G401 (cell line): ENCODE measurements at regions not wholly inside any gene's neighbourhood (a gene's known extent, or its start where the extent isn't known, plus 50 kb on each side); places are given as distances from the start of the nearest gene placed in this dataset.

ENCODE experiments used
- DNase-seq: peaks from one replicate; pipeline ENCODE4 v3.0.0-alpha.2; 2015; ENCODE audit warnings: low spot score
- in situ Hi-C: cut with HindIII; loops from 2 replicates; pipeline ENCODE4 v1.10.0; 2016; ENCODE audit warnings: low sequenced_read_pairs, mixed read lengths

DNA sequence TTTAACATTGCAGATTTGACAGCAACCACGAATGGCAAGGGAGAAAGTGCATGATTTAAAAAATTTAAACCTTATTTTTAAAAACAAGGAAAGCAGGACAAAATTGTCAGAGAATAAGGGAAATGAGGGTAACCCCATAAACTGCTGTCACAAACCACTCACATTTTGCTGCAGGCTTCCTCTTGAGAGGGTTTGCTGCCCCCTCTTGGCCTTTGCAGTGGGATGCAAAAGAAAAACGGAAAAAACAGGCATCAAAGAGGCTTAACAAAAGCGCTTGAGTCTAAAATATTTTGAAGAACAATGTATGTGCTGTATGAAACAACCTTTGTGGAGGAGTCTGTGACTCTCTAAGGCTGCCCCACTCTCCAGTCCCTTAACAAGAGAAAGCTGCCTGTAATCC is 91.6 kb downstream of the TMX3 start:
- in situ Hi-C loops = no loop called here
- peak; percentile 89 for DNase-seq

DNA sequence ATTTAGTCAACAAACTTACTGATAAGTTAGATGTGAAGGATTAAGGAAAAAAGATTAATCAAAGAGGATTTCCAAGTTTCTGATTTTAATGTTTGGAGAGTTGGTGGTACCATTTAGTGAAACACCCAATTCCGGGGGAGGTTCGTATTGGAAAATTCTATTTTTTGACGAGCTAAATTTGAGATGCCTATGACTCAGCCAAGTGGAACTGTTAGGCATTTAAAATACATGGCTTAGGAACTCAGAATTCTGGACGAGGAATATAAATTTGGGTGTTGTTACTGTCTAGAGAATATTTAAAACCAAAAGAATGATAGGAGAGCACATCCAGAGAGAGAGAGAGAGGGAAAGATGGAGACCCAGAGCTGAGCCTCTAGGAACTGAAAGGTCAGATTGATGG is 103.6 kb downstream of the TMX3 start:
- in situ Hi-C loops = no loop called here
- no peak for DNase-seq

DNA sequence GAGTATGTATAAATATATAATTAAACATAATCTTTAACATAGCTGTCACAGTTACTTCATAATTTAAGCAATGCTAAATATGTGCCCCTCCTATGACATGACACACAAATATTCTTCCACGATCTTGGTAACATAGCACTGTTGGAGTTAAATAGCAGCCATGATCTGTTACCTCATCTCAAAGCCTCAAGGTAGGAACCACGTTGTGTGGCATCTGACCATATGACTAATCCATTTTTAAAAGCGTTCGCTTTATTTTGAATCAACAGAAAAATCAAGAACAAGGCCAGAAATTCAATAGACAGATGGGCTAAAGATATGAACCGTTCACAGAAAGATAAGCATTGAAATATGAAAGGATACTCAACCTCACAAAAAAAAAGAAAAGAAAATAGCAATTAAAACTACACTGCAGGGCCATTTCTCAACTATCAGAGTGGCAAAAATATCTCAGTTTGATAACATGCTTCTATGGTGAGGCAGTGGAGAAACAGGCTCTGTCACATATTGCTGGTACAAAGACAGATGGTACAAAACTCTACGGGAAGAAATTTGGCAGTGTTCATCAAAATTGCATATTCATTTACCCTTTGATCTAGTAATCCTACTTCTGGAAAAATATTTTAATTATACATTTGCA is 105.9 kb downstream of the TMX3 start:
- DNase-seq = peak; percentile 94
- in situ Hi-C loops = no loop called here

- no peak for DNase-seq
- in situ Hi-C loops = no loop called here
Measured at GRCh38 chr18:68607852-68608251, 107.1 kb downstream of the TMX3 start.

DNA sequence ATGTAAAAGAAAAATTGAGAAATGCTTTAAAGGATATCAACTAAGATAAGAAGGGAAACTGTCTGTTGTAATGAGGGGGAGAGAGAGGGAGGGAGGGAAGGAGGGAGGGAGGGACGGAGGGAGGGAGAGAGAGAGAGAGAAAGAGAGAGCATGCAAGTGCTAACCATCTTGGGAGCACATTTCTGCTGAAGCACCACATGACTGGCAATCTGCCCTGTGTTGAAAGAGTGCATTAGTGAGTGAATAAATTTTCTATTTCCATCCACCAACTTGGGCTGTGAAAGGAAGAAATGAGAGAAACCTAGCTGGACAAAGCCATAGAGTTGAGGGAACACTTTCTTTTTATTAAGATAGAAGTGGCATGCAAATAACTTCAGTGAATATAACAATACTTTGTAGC is 110.7 kb downstream of the TMX3 start:
- in situ Hi-C loops = no loop called here

DNA sequence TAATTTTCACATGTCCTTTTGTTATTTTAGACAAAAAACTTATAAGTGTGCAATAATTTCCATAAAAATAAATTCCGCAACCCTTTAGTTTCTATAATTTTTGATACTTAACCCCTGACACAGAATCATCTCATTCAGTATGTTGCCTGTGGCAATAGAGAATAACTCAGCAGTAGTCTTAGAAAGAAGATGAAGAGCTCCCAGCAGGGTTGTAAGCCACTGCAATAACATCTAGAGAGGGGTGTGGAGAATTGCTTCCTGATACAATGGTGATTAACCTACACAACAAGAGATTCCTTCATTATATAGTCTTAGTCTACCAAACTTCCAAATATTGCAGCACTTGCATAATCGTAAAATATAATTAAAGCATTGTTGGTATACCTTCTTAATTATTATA is 118.9 kb downstream of the TMX3 start:
- in situ Hi-C loops = no loop called here

More for the DNA sequence above, 110.7 kb downstream of the TMX3 start:
- DNase-seq = no peak

GRCh38 chr18:68588169-68588568 is 126.7 kb downstream of the TMX3 start:
- in situ Hi-C loops = no loop called here
- DNase-seq = no peak

More for the DNA sequence above, 118.9 kb downstream of the TMX3 start:
- no peak for DNase-seq

- in situ Hi-C loops = no loop called here
- DNase-seq = no peak
Measured at GRCh38 chr18:68583685-68584084, 131.2 kb downstream of the TMX3 start.

GRCh38 chr18:68574311-68574710 is 140.6 kb downstream of the TMX3 start:
- in situ Hi-C loops = no loop called here
- no peak for DNase-seq

- in situ Hi-C loops = no loop called here
- DNase-seq = peak; percentile 42
Measured at GRCh38 chr18:68569936-68570335, 145.0 kb downstream of the TMX3 start.

DNA sequence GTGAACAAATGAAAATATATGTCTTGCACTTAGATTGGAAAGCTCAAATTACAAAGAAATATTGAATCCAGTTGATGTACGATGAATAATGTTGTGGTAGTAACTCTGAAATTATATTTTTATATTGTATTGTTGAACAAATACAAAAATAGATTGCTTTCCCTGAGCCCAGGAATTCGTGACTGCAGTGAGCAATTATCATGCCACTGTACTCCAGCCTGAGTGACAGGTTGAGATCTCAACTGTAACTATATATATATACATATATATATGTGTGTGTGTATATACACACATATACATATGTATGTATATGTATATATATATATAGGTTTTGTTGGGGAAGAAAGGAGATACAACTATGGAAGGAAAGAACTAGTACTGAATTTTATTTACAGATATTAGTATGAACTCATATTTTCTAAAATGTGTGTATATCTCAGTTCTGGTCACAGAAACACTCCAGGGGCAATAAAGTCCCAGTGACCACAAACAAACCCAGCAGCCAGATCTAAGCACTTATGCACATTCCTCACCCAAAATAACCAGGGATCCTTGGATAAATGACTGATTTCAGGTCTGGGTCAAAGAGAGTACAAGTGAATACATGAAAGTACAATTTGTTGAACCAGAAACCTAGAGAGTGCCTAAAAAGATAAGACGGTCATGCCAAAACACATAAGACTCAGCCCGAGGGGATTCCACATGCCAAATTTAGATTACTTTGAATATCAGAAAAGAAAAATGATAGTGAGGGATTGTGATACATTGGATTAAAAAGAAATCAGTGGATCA is 146.3 kb downstream of the TMX3 start:
- DNase-seq = no peak
- in situ Hi-C loops = no loop called here

DNA sequence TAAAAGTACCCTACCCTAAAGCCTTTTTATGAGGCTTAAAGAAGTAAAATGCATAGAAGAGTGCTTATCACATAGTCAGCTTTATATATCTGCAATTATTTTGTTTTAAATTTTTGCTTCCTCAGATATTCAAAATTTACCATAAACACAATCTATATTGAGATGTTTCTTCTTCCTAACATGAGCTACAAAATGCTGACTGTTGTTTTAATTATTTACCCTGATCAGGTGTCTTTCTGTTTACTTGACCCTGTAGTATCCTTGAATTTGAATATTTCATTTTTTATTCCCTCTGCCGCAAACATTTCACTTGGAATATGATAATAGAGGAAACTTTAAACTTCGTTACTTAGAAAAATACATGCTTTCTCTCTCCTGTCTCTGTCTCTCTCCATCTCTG is 147.9 kb downstream of the TMX3 start:
- in situ Hi-C loops = no loop called here
- no peak for DNase-seq

- in situ Hi-C loops = no loop called here
- no peak for DNase-seq
Measured at GRCh38 chr18:68564961-68565360, 149.9 kb downstream of the TMX3 start.

- DNase-seq = no peak
- in situ Hi-C loops = no loop called here
Measured at GRCh38 chr18:68564351-68564750, 150.6 kb downstream of the TMX3 start.

DNA sequence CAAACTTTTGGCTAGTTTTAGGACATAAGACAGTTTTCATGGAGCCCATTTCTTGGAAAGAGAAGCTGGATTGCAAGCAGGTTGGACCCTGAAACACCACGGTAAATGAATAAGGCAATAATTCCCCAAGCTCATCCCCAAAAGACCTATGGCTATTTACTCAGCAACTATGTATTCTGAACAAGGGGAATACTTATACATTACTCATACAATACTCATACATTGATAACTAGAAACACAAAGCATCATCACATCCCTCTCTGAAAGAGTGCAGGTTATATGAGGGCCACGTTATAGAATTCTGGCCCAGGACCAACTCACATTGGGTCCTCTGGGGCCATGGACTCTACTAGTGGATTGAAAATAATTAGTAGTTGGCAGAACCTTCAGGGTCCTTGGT is 154.8 kb downstream of the TMX3 start:
- DNase-seq = no peak
- in situ Hi-C loops = no loop called here

GRCh38 chr18:68557183-68557582 is 157.7 kb downstream of the TMX3 start:
- in situ Hi-C loops = no loop called here
- peak; percentile 81 for DNase-seq

DNA sequence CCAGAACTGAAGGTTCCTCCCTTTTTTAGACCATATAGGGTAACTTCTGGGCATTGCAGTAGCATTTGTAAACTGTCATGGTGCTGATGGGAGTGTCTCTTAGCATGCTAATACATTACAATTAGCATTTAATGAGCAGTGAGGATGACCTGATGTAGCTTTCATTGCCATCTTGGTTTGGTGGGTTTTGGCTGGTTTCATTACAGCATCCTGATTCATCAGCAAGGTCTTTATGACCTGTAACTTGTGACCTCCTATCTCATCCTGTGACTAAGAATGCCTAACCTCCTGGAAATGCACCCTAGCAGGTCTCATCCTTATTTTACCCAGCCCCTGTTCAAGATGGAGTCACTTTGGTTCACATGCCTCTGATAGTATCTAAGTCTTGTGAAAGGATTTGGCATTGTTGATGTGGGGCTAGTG is 159.0 kb downstream of the TMX3 start:
- in situ Hi-C loops = no loop called here
- no peak for DNase-seq

- in situ Hi-C loops = no loop called here
- no peak for DNase-seq
Measured at GRCh38 chr18:68548904-68549870, 165.7 kb downstream of the TMX3 start.

GRCh38 chr18:68543344-68543743 is 171.6 kb downstream of the TMX3 start:
- in situ Hi-C loops = no loop called here
- no peak for DNase-seq

GRCh38 chr18:68542846-68543245 is 172.1 kb downstream of the TMX3 start:
- DNase-seq = no peak
- in situ Hi-C loops = no loop called here
